Hepatocyte (in vitro differentiated cells): ENCODE measurements at regions not wholly inside any gene's neighbourhood (a gene's known extent, or its start where the extent isn't known, plus 50 kb on each side); places are given as distances from the start of the nearest gene placed in this dataset.

Experiments
- DNase-seq: peaks from one replicate; pipeline ENCODE4 v3.0.0-alpha.2; 2016; ENCODE audit warnings: low spot score
- H2AFZ ChIP-seq: fragments of 200-600 bp; sonication (generic); 2 replicates; pipeline ENCODE4 v1.6.0; 2016; ENCODE audit warnings: antibody characterized with exemption, mild to moderate bottlenecking
- H3K27ac ChIP-seq: fragments of 200-600 bp; sonication (generic); 2 replicates; pipeline ENCODE4 v1.5.1; 2016; ENCODE audit warnings: mild to moderate bottlenecking
- H3K27me3 ChIP-seq: fragments of 200-600 bp; sonication (generic); 2 replicates; pipeline ENCODE4 v1.6.1; 2016
- H3K36me3 ChIP-seq: fragments of 200-600 bp; sonication (generic); replicated peaks from 2 replicates; pipeline ENCODE4 v1.5.1; 2016; ENCODE audit warnings: low read depth; ENCODE audit not compliant: insufficient read depth
- H3K4me1 ChIP-seq: fragments of 200-600 bp; sonication (generic); 2 replicates; pipeline ENCODE4 v1.5.1; 2016; ENCODE audit warnings: mild to moderate bottlenecking, moderate library complexity; ENCODE audit not compliant: insufficient read depth
- H3K4me2 ChIP-seq: fragments of 200-600 bp; sonication (generic); 2 replicates; pipeline ENCODE4 v1.6.0; 2016
- H3K4me3 ChIP-seq: fragments of 200-600 bp; sonication (generic); 2 replicates; pipeline ENCODE4 v1.5.1; 2016; ENCODE audit warnings: mild to moderate bottlenecking
- H3K79me2 ChIP-seq: fragments of 200-600 bp; sonication (generic); 2 replicates; pipeline ENCODE4 v1.6.0; 2017; ENCODE audit warnings: mild to moderate bottlenecking
- H3K9me2 ChIP-seq: fragments of 200-600 bp; sonication (generic); replicated peaks from 2 replicates; pipeline ENCODE4 v1.6.0; 2017; ENCODE audit warnings: mild to moderate bottlenecking; ENCODE audit not compliant: insufficient read depth
- H3K9me3 ChIP-seq: fragments of 200-600 bp; sonication (generic); 2 replicates; pipeline ENCODE4 v1.5.1; 2016; ENCODE audit warnings: low read depth, mild to moderate bottlenecking
- H4K20me1 ChIP-seq: fragments of 200-600 bp; sonication (generic); 2 replicates; pipeline ENCODE4 v1.6.0; 2016; ENCODE audit warnings: mild to moderate bottlenecking; ENCODE audit not compliant: insufficient read depth, poor library complexity, severe bottlenecking
- CTCF ChIP-seq: fragments of 200-600 bp; sonication (generic); IDR thresholded peaks from 2 replicates; pipeline ENCODE4 v1.5.1; 2016; ENCODE audit warnings: antibody characterized with exemption, mild to moderate bottlenecking; ENCODE audit not compliant: poor library complexity
- EZH2 ChIP-seq: fragments of 200-600 bp; sonication (generic); IDR thresholded peaks from 2 replicates; pipeline ENCODE4 v1.6.1; 2016; ENCODE audit warnings: antibody characterized with exemption, mild to moderate bottlenecking, borderline replicate concordance
- EZH2phosphoT487 ChIP-seq: fragments of 200-600 bp; sonication (generic); IDR thresholded peaks from one replicate; pipeline ENCODE4 v1.6.1; 2018; ENCODE audit warnings: antibody characterized with exemption, mild to moderate bottlenecking, low read depth, moderate library complexity; ENCODE audit not compliant: unreplicated experiment, severe bottlenecking
- WGBS: methylation state at CpG from one replicate; pipeline ENCODE4 v1.1.6; 2016; ENCODE audit warnings: low lambda C conversion rate; ENCODE audit errors: missing lambda C conversion rate; 5-methylcytosine and 5-hydroxymethylcytosine counted together

GRCh38 chr3:18513091-18513490, 88.0 kb upstream of the SATB1 start:
- H4K20me1 ChIP-seq: no peaks in the 10 kb centered on the region
- H2AFZ ChIP-seq: no peak overlapping the region
- no peak overlapping the region for H3K27ac ChIP-seq
- H3K9me3 ChIP-seq: no peaks in the 10 kb centered on the region
- H3K4me2 ChIP-seq: no peak overlapping the region
- H3K4me3 ChIP-seq: no peak overlapping the region
- whole genome bisulfite sequencing: 90% methylated on average over 3 of the region's 3 CpGs
- no peak for DNase-seq
- no peaks in the 10 kb centered on the region for H3K79me2 ChIP-seq
- H3K36me3 ChIP-seq: no peaks in the 10 kb centered on the region
- no peaks in the 10 kb centered on the region for H3K9me2 ChIP-seq
- no peaks in the 10 kb centered on the region for H3K4me1 ChIP-seq
- no peaks in the 10 kb centered on the region for H3K27me3 ChIP-seq
- TF ChIP-seq EZH2phosphoT487: no peak
- no peak for TF ChIP-seq CTCF
- no peak for TF ChIP-seq EZH2

- DNase-seq: no peak
- H4K20me1 ChIP-seq: no peaks in the 10 kb centered on the region
- no peak for TF ChIP-seq EZH2phosphoT487
- no peak for TF ChIP-seq EZH2
- no peak for TF ChIP-seq CTCF
- WGBS: 89% methylated on average over 1 of the region's 1 CpG
- H3K4me2 ChIP-seq: no peak overlapping the region
- no peaks in the 10 kb centered on the region for H3K9me3 ChIP-seq
- H3K36me3 ChIP-seq: no peaks in the 10 kb centered on the region
- no peaks in the 10 kb centered on the region for H3K9me2 ChIP-seq
- no peak overlapping the region for H2AFZ ChIP-seq
- H3K27me3 ChIP-seq: no peaks in the 10 kb centered on the region
- H3K27ac ChIP-seq: no peak overlapping the region
- no peaks in the 10 kb centered on the region for H3K4me1 ChIP-seq
- no peaks in the 10 kb centered on the region for H3K79me2 ChIP-seq
- no peak overlapping the region for H3K4me3 ChIP-seq
Observed at GRCh38 chr3:18512007-18512406, 86.9 kb upstream of the SATB1 start.

- Histone ChIP-seq H4K20me1 (no peaks in the 10 kb centered on the region), H2AFZ (no peak overlapping the region), H3K4me2 (no peak overlapping the region), H3K79me2 (no peaks in the 10 kb centered on the region), H3K27me3 (no peaks in the 10 kb centered on the region), H3K9me3 (no peaks in the 10 kb centered on the region), H3K9me2 (no peaks in the 10 kb centered on the region), H3K4me3 (no peak overlapping the region), H3K36me3 (no peaks in the 10 kb centered on the region), H3K27ac (no peak overlapping the region), H3K4me1 (no peaks in the 10 kb centered on the region)
- TF ChIP-seq EZH2 (no peak), CTCF (no peak), EZH2phosphoT487 (no peak)
- no peak for DNase-seq
- 87% methylated on average over 3 of the region's 3 CpGs for WGBS
Observed at GRCh38 chr3:18510947-18511346, 85.8 kb upstream of the SATB1 start.

- 95% methylated on average over 2 of the region's 2 CpGs for WGBS
- H3K79me2 ChIP-seq: no peaks in the 10 kb centered on the region
- H3K4me2 ChIP-seq: no peak overlapping the region
- no peaks in the 10 kb centered on the region for H3K36me3 ChIP-seq
- no peaks in the 10 kb centered on the region for H3K9me3 ChIP-seq
- H3K4me3 ChIP-seq: no peak overlapping the region
- no peaks in the 10 kb centered on the region for H3K9me2 ChIP-seq
- no peaks in the 10 kb centered on the region for H4K20me1 ChIP-seq
- peaks cover 3% of the 10 kb centered on the region for H3K4me1 ChIP-seq
- H2AFZ ChIP-seq: no peak overlapping the region
- no peak for DNase-seq
- TF ChIP-seq CTCF (no peak), EZH2phosphoT487 (no peak), EZH2 (no peak)
- H3K27ac ChIP-seq: no peak overlapping the region
- H3K27me3 ChIP-seq: no peaks in the 10 kb centered on the region
Observed at GRCh38 chr3:18507333-18507732, 82.2 kb upstream of the SATB1 start.
